Muscle of leg (tissue), 3 donors: ENCODE measurements at regions not wholly inside any gene's neighbourhood (a gene's known extent, or its start where the extent isn't known, plus 50 kb on each side); places are given as distances from the start of the nearest gene placed in this dataset.

Experiments used
- DNase-seq: peaks from one replicate; pipeline ENCODE4 v3.0.0; 2013
- H3K27ac ChIP-seq: one replicate; pipeline ENCODE4 v1.5.1; 2013; ENCODE audit warnings: mild to moderate bottlenecking, low read length, control low read depth
- H3K27me3 ChIP-seq: one replicate; pipeline ENCODE4 v1.6.1; 2013; ENCODE audit warnings: low read length; ENCODE audit not compliant: control insufficient read depth, insufficient read depth
- H3K36me3 ChIP-seq: one replicate; pipeline ENCODE4 v1.6.1; 2013; ENCODE audit warnings: low read length; ENCODE audit not compliant: control insufficient read depth, insufficient read depth
- H3K4me1 ChIP-seq: one replicate; pipeline ENCODE4 v1.6.1; 2013; ENCODE audit warnings: low read length; ENCODE audit not compliant: control insufficient read depth, insufficient read depth
- H3K4me3 ChIP-seq: one replicate; pipeline ENCODE4 v1.5.1; 2013; ENCODE audit warnings: low read length, control low read depth
- H3K9me3 ChIP-seq: replicated peaks from 2 replicates; pipeline ENCODE4 v1.6.1; 2013; ENCODE audit warnings: low read depth, low read length; ENCODE audit not compliant: control insufficient read depth
- WGBS: methylation state at CpG from one replicate; pipeline ENCODE4 v1.1.5; 2013; ENCODE audit warnings: missing lambda C conversion rate; ENCODE audit not compliant: insufficient coverage; 5-methylcytosine and 5-hydroxymethylcytosine counted together

DNA sequence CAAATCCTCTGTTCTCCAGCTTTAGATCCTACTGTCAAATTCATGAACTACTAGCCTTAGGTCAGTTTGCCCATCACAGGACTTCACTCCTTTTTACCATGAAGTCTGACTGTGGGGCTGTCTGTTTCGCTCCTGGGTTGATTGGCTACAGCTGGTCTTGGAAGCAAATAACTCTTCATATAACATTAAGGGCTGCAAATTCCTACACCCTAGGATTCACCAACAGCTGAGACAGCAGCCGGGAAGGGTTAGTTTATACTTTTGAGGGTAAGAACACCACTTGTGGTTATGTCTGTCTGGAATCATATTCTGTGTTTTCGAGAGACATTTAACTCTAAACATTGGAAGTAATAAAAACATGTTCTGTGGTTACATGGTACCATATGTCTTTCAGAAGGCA, 55.9 kb upstream of the KIAA1217 start:
- peaks cover 3% of the 10 kb centered on the region for H3K36me3 ChIP-seq
- peaks cover 4% of the 10 kb centered on the region for H3K9me3 ChIP-seq
- WGBS = no CpG with 5 or more reads among the region's 3 CpGs
- no peaks in the 10 kb centered on the region for H3K27me3 ChIP-seq
- peaks cover 3% of the 10 kb centered on the region for H3K4me1 ChIP-seq
- no peak for DNase-seq
- H3K27ac ChIP-seq = no peak overlapping the region
- no peak overlapping the region for H3K4me3 ChIP-seq

- Histone ChIP-seq H3K27me3 (no peaks in the 10 kb centered on the region), H3K36me3 (peaks cover 3% of the 10 kb centered on the region), H3K4me3 (no peak overlapping the region), H3K9me3 (peaks cover 5% of the 10 kb centered on the region), H3K4me1 (peaks cover 3% of the 10 kb centered on the region), H3K27ac (no peak overlapping the region)
- WGBS = no CpG with 5 or more reads among the region's 3 CpGs
- no peak for DNase-seq
Observed at GRCh38 chr10:24153537-24153936, 55.4 kb upstream of the KIAA1217 start.

DNA sequence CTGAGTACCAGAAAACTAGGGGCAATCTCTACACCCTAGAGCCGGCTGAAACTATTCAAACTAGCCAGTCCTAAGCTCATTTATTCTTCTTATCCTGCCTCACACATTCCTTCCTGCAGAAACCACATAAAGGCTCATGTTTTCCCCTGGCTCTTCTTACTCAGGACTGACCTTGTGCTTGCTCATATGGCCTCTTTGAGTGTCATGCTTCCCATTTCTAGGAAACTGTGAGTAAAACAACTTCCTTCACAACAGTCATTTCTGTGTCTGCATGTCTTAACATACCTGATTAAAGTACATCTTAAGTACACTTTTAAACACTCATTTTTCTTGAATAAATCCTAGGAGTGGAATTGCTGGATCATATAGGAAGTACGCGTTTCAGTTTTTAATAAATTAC, 52.3 kb upstream of the KIAA1217 start:
- Histone ChIP-seq H3K4me1 (peaks cover 3% of the 10 kb centered on the region), H3K27ac (no peak overlapping the region), H3K9me3 (peaks cover 5% of the 10 kb centered on the region), H3K36me3 (peaks cover 3% of the 10 kb centered on the region), H3K4me3 (no peak overlapping the region), H3K27me3 (no peaks in the 10 kb centered on the region)
- 56% methylated on average over 1 of the region's 3 CpGs for WGBS
- no peak for DNase-seq

DNA sequence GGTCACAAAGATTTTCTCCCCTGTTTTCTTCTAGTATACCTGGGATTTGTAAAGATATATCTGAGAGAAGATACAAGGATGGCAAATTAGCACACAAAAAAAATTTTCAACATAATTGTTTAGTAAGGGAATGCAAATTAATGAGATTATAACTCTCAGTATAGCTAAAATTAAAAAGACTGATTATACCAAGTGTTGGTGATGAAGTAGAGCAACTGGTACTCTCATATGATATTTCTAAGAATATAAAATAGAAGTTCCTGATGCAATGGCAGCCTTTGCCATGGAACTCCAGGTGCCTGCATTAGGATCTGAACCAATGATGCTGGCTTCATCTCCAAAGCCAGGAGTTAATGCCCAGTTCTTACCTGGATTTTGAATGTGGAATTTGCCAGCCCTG, 51.4 kb upstream of the KIAA1217 start:
- Histone ChIP-seq H3K36me3 (peaks cover 3% of the 10 kb centered on the region), H3K4me1 (peaks cover 3% of the 10 kb centered on the region), H3K27ac (no peak overlapping the region), H3K4me3 (no peak overlapping the region), H3K27me3 (no peaks in the 10 kb centered on the region), H3K9me3 (peaks cover 5% of the 10 kb centered on the region)
- DNase-seq = no peak
